ENCODE measurements at regions not wholly inside any gene's neighbourhood (a gene's known extent, or its start where the extent isn't known, plus 50 kb on each side); places are given as distances from the start of the nearest gene placed in this dataset.
"Not testable (repeated sequence)": the region's sequence is repeated elsewhere in the genome, so short reads cannot be mapped to it uniquely, and the experiment has no call there.

DNA sequence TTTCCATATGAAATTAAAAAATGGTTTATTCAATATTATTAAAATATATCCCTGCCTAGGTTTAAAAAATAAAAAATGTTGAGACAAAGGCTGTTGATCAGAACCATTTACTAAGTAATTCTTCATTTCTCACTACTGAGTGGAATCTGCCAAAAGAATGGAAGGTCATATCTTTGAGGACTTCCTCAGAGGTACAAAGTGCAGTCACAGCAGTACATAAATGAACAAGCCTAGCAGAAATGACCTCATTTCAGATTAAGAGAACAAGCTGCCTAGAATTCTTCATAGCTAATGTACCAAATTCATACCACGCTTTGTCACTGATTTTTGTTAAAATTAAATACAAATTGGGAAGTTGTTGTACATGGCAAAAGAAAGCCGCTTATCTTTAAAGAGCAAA is 318.9 kb upstream of the TFPI start:
- peak; percentile 15 for DNase-seq (ENCODE audit: low spot score)

- no peak for DNase-seq (ENCODE audit: low spot score)
Measured at GRCh38 chr2:187874786-187875185, 320.6 kb upstream of the TFPI start.

DNA sequence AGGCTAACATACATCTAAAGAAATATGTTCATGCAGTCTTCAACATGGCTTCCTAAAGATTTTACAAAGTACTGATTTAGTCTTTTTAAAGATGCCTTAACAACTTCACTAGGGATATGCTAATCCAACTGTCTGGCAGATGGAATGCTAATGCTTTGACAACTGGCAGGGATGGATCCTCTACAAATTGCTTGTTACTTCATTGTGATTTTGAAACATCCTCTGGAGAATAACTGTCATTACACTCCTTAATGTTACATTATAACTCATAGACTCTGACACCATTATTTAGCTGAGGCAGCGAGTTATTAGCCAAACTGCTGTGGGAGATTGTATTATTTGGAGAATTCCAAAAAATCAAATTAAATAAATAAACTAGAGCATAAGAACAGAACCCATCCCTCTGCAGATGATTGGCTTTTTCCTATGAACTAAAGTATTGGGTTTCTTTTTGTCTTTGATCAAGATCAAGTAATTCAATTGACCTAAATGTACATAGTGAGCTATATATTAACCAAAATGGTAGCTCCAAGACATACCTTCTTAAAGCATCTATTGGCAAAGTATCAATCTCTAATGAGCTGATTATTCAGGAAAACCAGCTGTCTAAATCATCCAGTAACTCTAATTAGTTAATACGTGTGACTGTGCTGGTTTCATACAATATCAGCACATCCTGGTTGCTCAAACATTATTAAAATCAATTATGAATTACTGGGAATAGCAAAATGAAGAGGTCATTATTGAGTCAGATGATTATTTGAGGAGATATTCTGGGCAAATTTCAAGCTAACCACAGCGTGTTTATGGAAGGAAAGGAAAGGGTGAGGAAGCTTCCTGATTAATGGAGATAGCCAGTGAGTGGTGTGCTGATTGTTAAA is 321.3 kb upstream of the TFPI start:
- DNase-seq (ENCODE audit: low spot score) = no peak

GRCh38 chr2:187876554-187876953 is 322.3 kb upstream of the TFPI start:
- DNase-seq (ENCODE audit: low spot score) = no peak

GRCh38 chr2:187877391-187877790 is 323.2 kb upstream of the TFPI start:
- no peak for DNase-seq (ENCODE audit: low spot score)

GRCh38 chr2:187878112-187878511 is 323.9 kb upstream of the TFPI start:
- no peak for DNase-seq (ENCODE audit: low spot score)

DNA sequence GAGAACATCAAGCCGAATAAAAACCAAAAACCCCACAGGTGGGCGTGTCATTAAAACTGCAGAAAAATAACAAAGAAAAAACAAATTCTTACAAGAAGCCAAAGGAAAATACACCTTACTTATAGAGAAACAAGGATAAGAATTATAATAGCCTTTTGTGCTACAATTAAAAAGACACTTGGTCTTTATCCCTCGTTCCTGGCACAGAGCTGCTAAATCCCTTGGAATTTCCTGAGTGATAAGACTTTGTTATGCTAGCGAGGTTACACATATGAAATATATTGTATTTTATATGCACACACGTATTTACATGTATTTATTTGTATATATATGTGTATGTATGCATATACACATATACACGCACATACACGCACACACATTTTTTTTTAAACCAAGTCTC is 325.3 kb upstream of the TFPI start:
- no peak for DNase-seq (ENCODE audit: low spot score)

DNA sequence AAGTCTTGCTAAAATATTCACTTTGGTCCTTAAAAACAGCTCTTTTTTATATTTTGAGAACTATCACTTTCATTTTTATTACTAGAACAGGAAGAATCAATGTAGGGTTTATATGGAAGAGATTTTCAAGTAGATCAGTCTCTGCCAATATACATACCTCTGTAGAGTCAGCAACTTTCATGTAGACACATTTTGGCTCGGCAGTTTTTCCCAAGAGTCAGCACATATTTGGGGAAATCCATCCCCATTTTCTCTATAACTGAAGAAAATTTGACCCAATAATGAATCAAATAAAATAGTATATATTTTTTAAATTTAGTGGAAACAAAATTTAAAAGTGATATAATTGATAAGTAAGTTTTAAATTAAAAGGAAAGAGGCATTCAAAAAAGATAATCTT is 329.8 kb upstream of the TFPI start:
- DNase-seq (ENCODE audit: low spot score) = no peak

GRCh38 chr2:187890690-187891089 is 336.5 kb upstream of the TFPI start:
- no peak for DNase-seq (ENCODE audit: low spot score)

- DNase-seq (ENCODE audit: low spot score) = no peak
Measured at GRCh38 chr2:187900021-187900420, 345.8 kb upstream of the TFPI start.

- no peak for DNase-seq (ENCODE audit: low spot score)
Measured at GRCh38 chr2:187906021-187906420, 351.8 kb upstream of the TFPI start.

- not testable (repeated sequence) for DNase-seq (ENCODE audit: low spot score)
Measured at GRCh38 chr2:187910922-187911321, 356.7 kb upstream of the TFPI start.

DNA sequence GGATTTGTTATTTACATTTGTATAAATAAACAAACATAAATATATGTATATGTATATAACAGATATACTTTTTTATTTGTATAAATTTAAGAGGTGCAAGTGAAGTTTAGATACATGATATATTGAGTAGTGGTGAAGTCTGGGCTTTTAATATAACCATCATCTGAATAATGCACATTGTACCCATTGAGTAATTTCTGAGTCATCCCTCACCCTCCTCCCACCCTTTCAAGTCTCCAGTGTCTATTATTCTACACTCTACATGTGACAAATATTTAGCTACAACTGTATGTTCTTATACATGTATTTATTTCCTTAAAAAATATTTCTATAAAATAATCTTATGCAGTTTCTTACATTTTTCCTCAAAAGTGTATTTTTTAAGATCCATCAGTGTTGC is 358.7 kb upstream of the TFPI start:
- DNase-seq (ENCODE audit: low spot score) = no peak

- no peak for DNase-seq (ENCODE audit: low spot score)
Measured at GRCh38 chr2:187915810-187916209, 361.6 kb upstream of the TFPI start.

- DNase-seq (ENCODE audit: low spot score) = no peak
Measured at GRCh38 chr2:187916799-187917198, 362.6 kb upstream of the TFPI start.

DNA sequence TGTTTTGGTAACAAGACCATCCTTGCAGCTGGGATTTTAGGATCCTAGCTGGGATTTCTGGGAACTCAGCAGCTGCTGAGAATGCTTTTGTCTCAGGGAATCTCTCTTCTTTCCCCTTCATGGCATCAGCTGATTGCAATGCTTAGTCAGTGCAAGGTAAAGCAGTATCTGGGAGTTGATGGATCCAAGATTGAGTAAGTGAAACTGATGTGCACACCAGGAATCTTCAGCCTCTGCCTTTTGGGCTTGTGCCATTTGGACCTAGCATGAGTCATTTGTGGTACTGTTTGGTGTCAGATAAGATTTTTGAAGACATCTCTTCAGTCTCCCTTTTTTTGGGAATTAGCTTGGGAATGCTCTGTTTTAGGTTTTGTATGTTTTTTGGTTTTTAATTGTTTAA is 363.3 kb upstream of the TFPI start:
- DNase-seq (ENCODE audit: low spot score) = no peak

GRCh38 chr2:187918996-187919821 is 365.0 kb upstream of the TFPI start:
- DNase-seq (ENCODE audit: low spot score) = no peak

- no peak for DNase-seq (ENCODE audit: low spot score)
Measured at GRCh38 chr2:187920511-187920910, 366.3 kb upstream of the TFPI start.

GRCh38 chr2:187922846-187923245 is 368.6 kb upstream of the TFPI start:
- no peak for DNase-seq (ENCODE audit: low spot score)

- no peak for DNase-seq (ENCODE audit: low spot score)
Measured at GRCh38 chr2:187924293-187924692, 367.4 kb upstream of the GULP1 start.

DNA sequence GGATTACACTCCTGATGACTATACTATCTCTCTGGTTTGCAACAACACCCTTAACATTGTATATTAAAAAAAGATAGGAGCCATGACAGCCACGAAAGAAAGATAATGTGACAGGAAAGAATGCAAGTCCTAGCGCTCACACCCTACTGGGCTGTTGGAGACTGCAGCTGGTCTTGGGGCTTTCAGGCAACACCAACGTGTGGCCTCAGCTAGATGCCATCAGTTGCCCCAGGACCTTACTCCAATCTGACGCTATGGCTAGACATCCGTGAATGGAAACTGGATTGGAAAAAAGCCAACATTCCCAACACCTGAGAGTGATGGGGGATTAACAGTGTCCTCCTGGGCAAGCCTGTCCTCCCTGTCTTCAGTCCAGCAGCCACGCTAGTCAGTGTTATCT is 357.4 kb upstream of the GULP1 start:
- no peak for DNase-seq (ENCODE audit: low spot score)

DNA sequence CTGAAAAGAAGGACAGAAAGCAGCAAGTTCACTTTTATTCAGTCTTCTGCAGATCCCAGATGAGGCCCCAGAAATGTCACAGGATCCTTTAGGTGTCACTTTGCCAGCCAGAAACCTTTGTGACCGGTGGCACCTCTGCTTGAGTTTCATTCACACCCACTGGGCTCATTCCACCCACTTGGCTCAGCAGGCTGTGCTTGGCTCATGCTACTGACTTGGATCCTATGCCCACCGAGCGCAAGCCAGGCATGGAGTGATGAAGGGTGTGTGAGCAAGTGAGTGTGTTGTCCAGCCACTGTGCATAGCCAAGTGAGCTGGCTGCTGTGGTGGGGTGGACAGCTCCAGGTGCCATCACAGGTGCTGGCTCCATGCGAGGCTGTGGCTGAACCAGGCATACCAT is 357.0 kb upstream of the GULP1 start:
- no peak for DNase-seq (ENCODE audit: low spot score)

DNA sequence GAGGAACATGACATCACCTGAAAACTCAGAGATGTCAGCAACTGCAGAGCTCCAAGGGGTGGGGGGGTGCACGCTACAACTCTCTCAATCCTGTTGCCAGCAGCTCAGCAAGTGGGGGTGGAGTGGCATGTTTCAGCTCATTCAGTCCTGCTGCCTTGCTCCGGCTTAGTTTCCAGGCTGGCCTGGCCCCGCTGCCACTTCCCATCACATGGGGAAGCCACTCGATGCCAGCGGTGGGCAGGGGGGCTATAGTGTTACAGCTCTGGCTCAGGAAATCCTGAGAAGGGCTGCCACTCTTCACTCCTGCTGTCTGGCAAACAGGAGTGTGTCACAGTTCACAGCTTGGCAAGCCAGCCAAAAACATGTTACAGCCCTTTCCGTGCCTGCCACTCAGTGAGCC is 356.5 kb upstream of the GULP1 start:
- no peak for DNase-seq (ENCODE audit: low spot score)
